ENCODE measurements at regions not wholly inside any gene's neighbourhood (a gene's known extent, or its start where the extent isn't known, plus 50 kb on each side); places are given as distances from the start of the nearest gene placed in this dataset.

GRCh38 chr9:99305820-99306811 lies 84.0 kb downstream of the SEC61B start:
- DNase-seq = no peak
- H3K9ac ChIP-seq (ENCODE audit: extremely low read depth, insufficient read length, low read length) = no peak overlapping the region
- no peak overlapping the region for H3K14ac ChIP-seq (ENCODE audit: insufficient read depth, low read length)
- Mint-ChIP-seq H3K36me3 (ENCODE audit: insufficient read depth in 1 of 3, low read depth in 3 of 3) (no peaks in the 10 kb centered on the region), H3K27me3 (ENCODE audit: low read depth) (no peaks in the 10 kb centered on the region), H3K4me3 (no peak overlapping the region), H3K27ac (no peak overlapping the region), H3K9me3 (no peaks in the 10 kb centered on the region), H3K4me1 (peaks cover 21 to 28% of the 10 kb centered on the region in 2 experiments)
- no peak overlapping the region for H2AFZ ChIP-seq (ENCODE audit: low read length)
- no peaks in the 10 kb centered on the region for H3K79me2 ChIP-seq (ENCODE audit: insufficient read depth, low read length)
- H2BK5ac ChIP-seq (ENCODE audit: insufficient read length, low read length) = no peak overlapping the region
- no peak overlapping the region for H2BK15ac ChIP-seq (ENCODE audit: low read depth, low read length)
- no peaks in the 10 kb centered on the region for H3K27me3 ChIP-seq (ENCODE audit: insufficient read depth, low read length)
- no peak overlapping the region for H4K5ac ChIP-seq (ENCODE audit: insufficient read length, low read depth, low read length)
- no peak overlapping the region for H3K27ac ChIP-seq (ENCODE audit: insufficient read length, low read depth, low read length)
- H3K4me1 ChIP-seq (ENCODE audit: insufficient read depth, low read length) = no peaks in the 10 kb centered on the region; the same call in 1 of the 2 replicates
- no peak overlapping the region for H3T11ph ChIP-seq (ENCODE audit: low read length)
- no CpG with 5 or more reads among the region's 41 CpGs for WGBS (ENCODE audit: extremely low coverage, insufficient read length, low lambda C conversion rate)
- H4K20me1 ChIP-seq (ENCODE audit: control insufficient read depth, insufficient read depth, insufficient read length) = no peaks in the 10 kb centered on the region
- H2BK120ac ChIP-seq (ENCODE audit: low read depth, low read length, poor library complexity, severe bottlenecking) = no peak overlapping the region
- no peak overlapping the region for H3K23ac ChIP-seq (ENCODE audit: insufficient read length, low read depth, low read length)
- no peak overlapping the region for H4K91ac ChIP-seq (ENCODE audit: insufficient read length, low read depth, low read length)
- H3K9me3 ChIP-seq (ENCODE audit: control insufficient read depth, low read depth, low read length) = no peaks in the 10 kb centered on the region
- H3K4me2 ChIP-seq (ENCODE audit: insufficient read depth, insufficient read length, low read length) = no peak overlapping the region
- H3K56ac ChIP-seq (ENCODE audit: insufficient read length, low read depth, low read length) = no peak overlapping the region
- TF ChIP-seq CTCF (conservative IDR thresholded peaks at IDR 0.05) = no peak
- H3K18ac ChIP-seq (ENCODE audit: insufficient read length, low read depth, low read length) = no peak overlapping the region
- no peak overlapping the region for H3K4ac ChIP-seq (ENCODE audit: low read depth, low read length)
- no peaks in the 10 kb centered on the region for H3K79me1 ChIP-seq (ENCODE audit: insufficient read depth, low read depth, low read length, poor library complexity, severe bottlenecking)
- H2AK5ac ChIP-seq (ENCODE audit: insufficient read length, low read length) = no peak overlapping the region
- no peak overlapping the region for H4K8ac ChIP-seq (replicated peaks; ENCODE audit: insufficient read length, low read depth, low read length)
- no peaks in the 10 kb centered on the region for H3K23me2 ChIP-seq (ENCODE audit: insufficient read length, low read depth, low read length, poor library complexity, severe bottlenecking)
- no peak overlapping the region for H2BK20ac ChIP-seq (ENCODE audit: low read depth, low read length, poor library complexity, severe bottlenecking)
- no peak overlapping the region for H2BK12ac ChIP-seq (ENCODE audit: insufficient read length, low read depth, low read length)
